Right cardiac atrium (tissue), 5 donors: ENCODE measurements at regions not wholly inside any gene's neighbourhood (a gene's known extent, or its start where the extent isn't known, plus 50 kb on each side); places are given as distances from the start of the nearest gene placed in this dataset.

Experiments used
- ATAC-seq, 2 donors: fragments of 200-7000 bp; cut with Tn5 transposase; one replicate each; pipeline versions ENCODE4 v1.8.0 to v1.9.1; 2020; ENCODE audit warnings: moderate library complexity in 2 of 2, mild to moderate bottlenecking in 1 of 2
- DNase-seq, 3 donors: peaks; one replicate each; pipeline ENCODE4 v3.0.0-alpha.2; 2020
- H3K27ac ChIP-seq: one replicate; pipeline ENCODE4 v1.5.1; 2013; ENCODE audit warnings: mild to moderate bottlenecking, low read length, control low read depth, moderate library complexity
- H3K27me3 ChIP-seq: one replicate; pipeline ENCODE4 v1.6.1; 2013; ENCODE audit not compliant: control insufficient read depth, insufficient read depth
- H3K4me1 ChIP-seq: one replicate; pipeline ENCODE4 v1.6.1; 2013; ENCODE audit warnings: low read length; ENCODE audit not compliant: control insufficient read depth, insufficient read depth
- H3K4me3 ChIP-seq: one replicate; pipeline ENCODE4 v1.5.1; 2013; ENCODE audit warnings: low read length, control low read depth
- H3K9me3 ChIP-seq: one replicate; pipeline ENCODE4 v1.6.1; 2013; ENCODE audit warnings: low read length; ENCODE audit not compliant: control insufficient read depth
- WGBS: extraction: QIAGEN DNeasy Blood & Tissue Kit; methylation state at CpG from one replicate; pipeline ENCODE4 v1.1.7; 2013; 5-methylcytosine and 5-hydroxymethylcytosine counted together
- intact Hi-C, 4 donors: fragments of 100-400 bp; cut with DNase I; formaldehyde crosslinking; loops; one replicate each; pipeline versions ENCODE4 v1.11.0 to v1.14.0; 2022 to 2023
- donor health status: healthy with polysubstance abuse.
- donor health status: DM: no; HTN: yes; CAD: no.
- donor health status: DM: no; HTN: no; CAD: no.
- donor health status: DM: no; HTN: yes; CAD: no; lungs with severe emphysema.
- donor health status: DM: yes; HTN: yes; CAD: no.

DNA sequence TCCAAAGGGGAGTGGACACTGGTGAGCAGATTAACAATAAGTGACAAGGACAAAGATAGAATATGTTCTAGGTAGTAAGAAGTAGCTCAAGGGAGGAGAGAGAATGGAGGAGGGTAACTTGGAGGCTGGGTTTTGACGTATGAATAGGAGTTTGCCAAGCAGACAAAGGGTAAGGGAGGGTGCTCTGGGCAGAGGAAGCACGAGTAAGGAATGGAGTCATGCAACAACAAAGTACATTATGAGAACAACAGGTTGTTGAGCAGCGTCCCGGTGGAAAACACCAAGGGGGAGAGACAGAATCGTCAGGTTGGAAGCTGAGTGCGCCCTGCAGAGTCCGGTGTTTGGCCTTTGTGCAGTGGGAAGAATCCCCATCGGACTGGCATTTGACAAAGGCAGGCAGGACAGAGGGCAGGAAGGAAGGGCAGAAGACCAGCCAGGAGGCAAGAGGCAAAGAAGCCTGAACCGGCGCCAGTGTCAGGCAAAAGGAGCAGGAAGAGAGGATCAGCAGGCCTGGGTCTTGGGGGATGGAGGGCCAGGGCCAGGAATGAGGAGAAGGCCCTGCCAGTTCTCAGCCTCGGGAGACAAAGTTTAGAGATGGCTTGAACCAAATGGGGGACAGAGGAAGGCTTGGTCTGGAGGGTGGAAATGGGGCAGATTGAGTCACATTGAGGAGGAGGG, 134.3 kb upstream of the TNRC6C start:
- intact Hi-C loops: no loop called here
- 79% methylated on average over 11 of the region's 11 CpGs for WGBS
- Histone ChIP-seq H3K27ac (no peak overlapping the region), H3K27me3 (no peaks in the 10 kb centered on the region), H3K4me1 (no peaks in the 10 kb centered on the region), H3K9me3 (no peaks in the 10 kb centered on the region), H3K4me3 (no peak overlapping the region)
- DNase-seq (peak in 1 of 3 donors; percentile 56), ATAC-seq (no peak)

GRCh38 chr17:77824780-77825280, 133.7 kb upstream of the TNRC6C start:
- 93% methylated on average over 9 of the region's 9 CpGs for WGBS
- ATAC-seq (no peak), DNase-seq (peak in 1 of 3 donors; percentile 34)
- no peak overlapping the region for H3K27ac ChIP-seq
- intact Hi-C loops: no loop called here
- no peak overlapping the region for H3K4me3 ChIP-seq
- no peaks in the 10 kb centered on the region for H3K27me3 ChIP-seq
- no peaks in the 10 kb centered on the region for H3K4me1 ChIP-seq
- no peaks in the 10 kb centered on the region for H3K9me3 ChIP-seq

DNA sequence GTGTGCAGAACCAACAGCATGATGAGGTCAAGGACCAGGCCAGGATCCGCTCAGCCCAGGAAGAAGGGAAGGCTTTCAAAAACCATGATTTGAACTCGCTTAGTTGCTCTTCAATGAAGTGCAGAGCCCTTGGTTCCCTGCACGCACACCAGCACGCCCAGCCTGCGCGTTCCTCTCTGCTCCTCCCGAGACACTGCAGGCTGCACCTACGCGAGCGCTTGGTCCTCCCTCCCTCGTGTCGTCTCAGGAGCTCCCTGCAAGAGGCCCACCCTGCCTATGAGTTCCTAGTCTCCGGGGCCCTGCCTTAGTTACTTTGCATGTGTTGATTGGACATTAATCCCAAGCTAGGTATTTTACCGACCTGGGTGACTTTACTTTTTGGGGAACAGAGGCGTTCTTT, 132.9 kb upstream of the TNRC6C start:
- Histone ChIP-seq H3K9me3 (no peaks in the 10 kb centered on the region), H3K27ac (no peak overlapping the region), H3K27me3 (no peaks in the 10 kb centered on the region), H3K4me3 (no peak overlapping the region), H3K4me1 (peaks cover 2% of the 10 kb centered on the region)
- 91% methylated on average over 15 of the region's 15 CpGs for WGBS
- intact Hi-C loops: no loop called here
- DNase-seq: no peak
- ATAC-seq: no peak

- ATAC-seq (no peak), DNase-seq (peak in 1 of 3 donors; percentile 37)
- Histone ChIP-seq H3K27ac (no peak overlapping the region), H3K4me1 (peaks cover 7% of the 10 kb centered on the region), H3K27me3 (no peaks in the 10 kb centered on the region), H3K9me3 (no peaks in the 10 kb centered on the region), H3K4me3 (no peak overlapping the region)
- WGBS: 95% methylated on average over 8 of the region's 8 CpGs
- intact Hi-C loops: no loop called here
Observed at GRCh38 chr17:77826132-77826873, 132.2 kb upstream of the TNRC6C start.

GRCh38 chr17:77827039-77827438, 131.5 kb upstream of the TNRC6C start:
- Histone ChIP-seq H3K4me3 (no peak overlapping the region), H3K9me3 (no peaks in the 10 kb centered on the region), H3K27ac (no peak overlapping the region), H3K27me3 (no peaks in the 10 kb centered on the region), H3K4me1 (peaks cover 13% of the 10 kb centered on the region)
- ATAC-seq: no peak
- peak in 1 of 3 donors; percentile 21 for DNase-seq
- WGBS: 82% methylated on average over 7 of the region's 7 CpGs
- intact Hi-C loops: no loop called here

DNA sequence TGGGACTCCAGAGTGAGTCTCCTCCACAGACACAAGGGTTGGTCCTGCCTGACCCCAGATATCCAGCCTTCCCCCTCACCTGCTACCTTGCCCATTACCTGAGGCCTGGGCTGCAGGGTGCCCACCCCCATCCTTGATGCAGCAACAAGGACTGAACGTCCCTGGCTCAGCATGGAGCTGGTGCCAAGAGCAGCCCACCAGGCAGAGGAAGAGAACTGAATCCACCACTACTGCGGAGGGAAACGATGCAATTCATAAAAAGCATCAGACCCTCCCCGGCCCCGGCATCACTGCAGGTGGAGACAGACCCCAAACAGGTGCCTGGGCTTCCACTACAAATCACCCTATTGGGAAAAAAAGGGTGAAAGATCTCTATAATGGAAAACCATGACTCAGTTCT, 131.0 kb upstream of the TNRC6C start:
- H3K27ac ChIP-seq: no peak overlapping the region
- 82% methylated on average over 5 of the region's 5 CpGs for WGBS
- peaks cover 13% of the 10 kb centered on the region for H3K4me1 ChIP-seq
- DNase-seq (no peak), ATAC-seq (no peak)
- H3K4me3 ChIP-seq: no peak overlapping the region
- intact Hi-C loops: no loop called here
- H3K9me3 ChIP-seq: no peaks in the 10 kb centered on the region
- no peaks in the 10 kb centered on the region for H3K27me3 ChIP-seq

DNA sequence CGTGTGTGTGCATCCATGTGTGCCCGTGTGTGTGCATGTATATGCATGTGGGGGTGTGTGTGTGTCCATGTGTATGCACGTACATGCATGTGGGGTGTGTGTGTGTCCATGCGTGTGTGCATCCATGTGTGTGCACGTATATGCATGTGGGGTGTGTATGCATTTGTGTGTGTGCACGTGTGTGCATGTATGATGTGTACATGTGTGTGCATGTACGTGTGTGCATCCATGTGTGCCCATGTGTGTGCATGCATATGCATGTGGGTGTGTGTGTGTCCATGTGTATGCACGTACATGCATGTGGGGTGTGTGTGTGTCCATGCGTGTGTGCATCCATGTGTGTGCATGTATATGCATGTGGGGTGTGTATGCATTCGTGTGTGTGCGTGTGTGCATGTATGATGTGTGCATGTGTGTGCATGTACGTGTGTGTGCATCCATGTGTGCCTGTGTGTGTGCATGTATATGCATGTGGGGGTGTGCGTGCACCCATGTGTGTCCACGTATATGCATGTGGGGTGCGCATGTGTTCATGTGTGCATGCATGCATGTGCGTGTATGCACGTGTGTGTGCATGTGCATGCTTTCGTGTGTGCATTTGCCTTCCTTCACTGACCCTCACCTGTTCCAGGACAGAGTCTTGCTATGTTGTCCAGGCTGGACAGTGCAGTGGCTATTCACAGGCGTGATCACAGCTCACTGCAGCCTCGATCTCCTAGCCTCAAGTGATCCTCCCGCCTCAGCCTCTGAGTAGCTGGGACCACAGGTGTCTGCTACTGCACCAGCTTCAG, 129.6 kb upstream of the TNRC6C start:
- H3K27ac ChIP-seq: peak overlapping the region; percentile 77
- H3K4me1 ChIP-seq: peaks cover 13% of the 10 kb centered on the region
- no peak overlapping the region for H3K4me3 ChIP-seq
- intact Hi-C loops: no loop called here
- DNase-seq: no peak
- 95% methylated on average over 21 of the region's 21 CpGs for WGBS
- no peaks in the 10 kb centered on the region for H3K27me3 ChIP-seq
- ATAC-seq: no peak
- H3K9me3 ChIP-seq: no peaks in the 10 kb centered on the region

DNA sequence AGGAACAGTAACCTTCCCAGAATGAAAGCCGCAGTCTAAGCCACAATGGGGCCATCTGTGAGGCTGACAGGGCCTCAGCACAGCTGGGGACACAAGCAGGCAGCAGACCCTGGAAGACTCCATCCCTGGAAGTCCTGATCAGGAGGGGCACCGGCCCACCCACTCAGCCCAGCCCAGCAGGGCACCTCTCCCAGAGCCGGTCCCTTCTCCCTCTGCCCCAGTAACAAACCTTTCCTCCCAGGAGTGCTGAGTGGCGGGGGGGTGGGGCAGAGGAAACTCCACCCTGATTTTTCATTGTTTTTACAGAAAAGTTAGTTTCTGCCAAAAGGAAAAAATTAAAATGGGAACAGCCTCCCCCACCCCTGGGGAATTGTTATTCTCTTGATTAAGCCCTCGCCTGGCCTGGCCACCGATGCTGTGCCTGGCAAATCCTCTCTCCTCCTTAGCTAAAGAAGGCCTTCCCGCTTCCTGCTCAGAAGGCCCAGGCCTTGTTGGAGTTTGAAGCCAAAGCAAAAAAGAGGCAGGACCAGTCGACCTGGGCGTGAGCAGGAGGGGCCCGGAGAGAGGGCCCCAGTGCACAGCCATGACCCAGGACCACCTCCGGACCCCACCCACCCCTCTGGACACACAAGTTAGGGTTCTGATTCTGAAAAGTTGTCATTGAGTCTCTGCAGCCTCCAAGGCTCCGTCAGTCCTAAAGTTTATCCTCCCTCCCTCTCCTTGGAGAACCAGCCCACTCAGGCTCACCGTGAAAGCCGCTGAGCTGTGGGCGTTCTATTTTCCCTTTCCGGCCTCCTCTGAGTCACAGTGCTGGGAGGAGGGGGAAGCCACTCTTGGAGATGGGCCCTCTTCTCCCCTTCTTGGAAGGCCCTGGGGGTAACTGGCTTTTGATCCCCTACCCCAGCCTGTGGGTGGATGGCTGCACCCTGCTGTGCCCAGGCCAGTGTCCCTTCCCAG, 128.4 kb upstream of the TNRC6C start:
- peaks cover 13% of the 10 kb centered on the region for H3K4me1 ChIP-seq
- H3K27ac ChIP-seq: peak overlapping the region; percentile 97
- ATAC-seq (peak; percentile 78 to 90), DNase-seq (peak; percentile 85 to 93 (median 93))
- WGBS: 27% methylated on average over 16 of the region's 16 CpGs
- no peaks in the 10 kb centered on the region for H3K27me3 ChIP-seq
- no peaks in the 10 kb centered on the region for H3K9me3 ChIP-seq
- no peak overlapping the region for H3K4me3 ChIP-seq
- intact Hi-C loops: no loop called here

- DNase-seq (no peak), ATAC-seq (peak in 1 of 2 donors; percentile 0)
- Histone ChIP-seq H3K4me1 (peaks cover 13% of the 10 kb centered on the region), H3K4me3 (no peak overlapping the region), H3K9me3 (no peaks in the 10 kb centered on the region), H3K27ac (peak overlapping the region; percentile 97), H3K27me3 (no peaks in the 10 kb centered on the region)
- intact Hi-C loops: no loop called here
- 71% methylated on average over 17 of the region's 17 CpGs for WGBS
Observed at GRCh38 chr17:77830816-77831473, 127.6 kb upstream of the TNRC6C start.
